HG03521 (cell line): ENCODE measurements at regions not wholly inside any gene's neighbourhood (a gene's known extent, or its start where the extent isn't known, plus 50 kb on each side); places are given as distances from the start of the nearest gene placed in this dataset.
"Not testable (repeated sequence)": the region's sequence is repeated elsewhere in the genome, so short reads cannot be mapped to it uniquely, and the experiment has no call there.

ENCODE experiments used
- ATAC-seq: cut with Tn5 transposase; IDR thresholded peaks from one replicate; pipeline ENCODE4 v1.9.1; 2021; ENCODE audit warnings: mild to moderate bottlenecking, moderate library complexity; ENCODE audit not compliant: unreplicated experiment

DNA sequence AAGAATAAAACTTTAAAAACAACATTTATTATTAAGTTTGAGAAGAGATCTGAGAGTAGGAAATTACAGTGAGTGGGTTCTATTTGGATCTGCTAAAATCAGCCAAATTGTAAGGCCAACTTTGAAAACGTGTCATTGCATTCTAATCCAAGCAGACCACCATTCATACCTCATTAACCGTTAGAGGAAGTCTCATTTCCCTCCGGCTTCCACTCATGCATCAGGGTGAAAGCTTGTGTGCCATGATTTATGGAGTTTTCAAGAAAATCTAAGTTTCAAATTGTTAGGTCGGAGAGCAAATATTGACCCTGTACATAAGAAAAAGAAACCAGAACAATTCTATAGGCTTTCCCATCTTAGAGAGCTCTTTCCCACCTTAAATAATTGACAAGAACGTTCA, 166.6 kb upstream of the NRG3 start:
- no peak for ATAC-seq

DNA sequence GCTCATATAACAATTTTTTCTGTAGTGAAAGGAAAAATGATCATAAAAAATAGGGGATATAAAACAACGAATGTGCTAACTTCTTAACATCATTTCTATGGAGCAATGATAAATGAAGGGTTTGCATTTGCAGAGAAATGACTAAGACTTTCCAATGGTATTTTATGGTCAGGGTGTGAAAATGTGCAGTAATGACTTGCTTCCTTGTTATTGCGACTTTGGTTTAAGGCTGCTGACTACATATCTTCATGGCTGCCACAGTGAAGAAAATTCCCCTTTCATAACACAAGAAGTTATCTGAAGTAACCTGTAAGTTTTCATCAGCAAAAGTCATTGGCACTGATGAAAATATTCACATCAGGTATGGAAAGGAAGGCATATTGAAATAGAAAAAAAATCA, 166.1 kb upstream of the NRG3 start:
- ATAC-seq: no peak

DNA sequence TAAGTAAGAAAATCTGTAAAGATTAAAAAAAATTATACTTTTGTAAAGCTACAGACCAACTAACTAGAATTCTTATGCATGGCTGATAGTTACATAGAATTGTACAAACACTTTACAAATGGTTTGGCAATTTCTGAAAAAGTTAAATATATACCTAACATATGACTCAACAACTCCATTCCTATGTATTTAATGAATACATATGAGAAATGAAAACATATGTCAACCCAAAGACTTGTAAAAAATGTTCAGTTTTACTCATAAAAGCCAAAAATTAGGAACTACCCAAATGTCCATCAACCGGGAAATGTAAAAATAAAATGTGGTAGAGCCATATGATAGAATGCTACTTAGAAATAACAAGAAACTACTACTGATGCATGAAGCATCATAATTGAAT, 152.6 kb upstream of the NRG3 start:
- no peak for ATAC-seq

DNA sequence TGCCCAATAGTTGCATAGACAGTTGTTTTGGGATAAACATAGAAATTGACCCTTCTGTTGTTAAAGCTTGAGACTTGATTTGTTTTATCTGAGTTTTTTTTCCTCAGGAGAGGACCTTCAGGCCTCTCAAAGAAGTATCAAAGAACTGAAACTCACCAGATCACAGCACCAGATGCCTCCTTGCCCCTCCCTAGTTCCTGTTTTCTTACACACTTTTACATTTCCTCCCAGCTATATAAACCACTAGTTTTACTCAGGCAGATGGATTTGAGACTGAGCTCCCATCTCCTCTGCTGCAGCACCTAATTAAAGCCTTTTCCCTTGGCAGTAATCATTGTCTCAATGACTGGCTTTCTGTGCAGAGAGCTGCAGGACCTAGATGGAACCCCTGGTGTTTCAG, 150.6 kb upstream of the NRG3 start:
- ATAC-seq: no peak

DNA sequence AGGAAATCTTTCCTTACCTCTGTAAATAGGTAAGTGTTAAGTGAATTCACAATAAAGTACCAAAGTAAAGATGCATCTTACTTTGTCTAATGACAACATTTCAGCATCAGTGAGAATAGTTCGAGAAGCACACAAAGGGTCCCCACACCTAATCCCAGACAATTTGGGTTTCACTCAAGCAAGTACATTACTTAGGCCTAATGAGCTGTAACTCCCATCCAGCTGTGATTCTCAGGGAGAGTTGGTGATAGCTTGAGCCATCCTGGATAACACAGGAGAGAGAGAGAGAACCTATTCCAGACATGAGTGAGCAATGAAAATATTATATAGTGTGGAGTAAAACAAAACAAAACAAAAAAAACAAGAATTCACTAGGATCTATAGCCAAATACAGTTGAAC, 149.1 kb upstream of the NRG3 start:
- ATAC-seq: no peak

DNA sequence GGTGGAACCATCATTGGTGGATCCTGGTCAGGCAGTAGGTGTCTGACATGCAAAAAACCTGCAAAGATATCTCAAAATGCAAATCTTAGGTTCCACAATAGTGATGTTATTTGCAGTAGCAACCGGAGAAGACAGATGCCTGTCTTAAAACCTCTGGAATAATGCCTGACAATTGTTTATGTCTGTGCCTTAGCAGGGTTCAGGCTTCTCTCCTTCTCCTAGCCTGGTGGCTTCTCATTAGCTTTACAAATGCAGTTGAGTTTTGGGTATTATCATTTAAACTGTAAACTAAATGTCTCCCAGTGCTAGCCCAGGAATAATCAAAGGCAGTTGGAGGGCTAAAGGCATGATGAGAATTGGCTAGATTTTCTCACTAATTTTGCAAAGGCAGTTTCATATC, 146.3 kb upstream of the NRG3 start:
- ATAC-seq: no peak

DNA sequence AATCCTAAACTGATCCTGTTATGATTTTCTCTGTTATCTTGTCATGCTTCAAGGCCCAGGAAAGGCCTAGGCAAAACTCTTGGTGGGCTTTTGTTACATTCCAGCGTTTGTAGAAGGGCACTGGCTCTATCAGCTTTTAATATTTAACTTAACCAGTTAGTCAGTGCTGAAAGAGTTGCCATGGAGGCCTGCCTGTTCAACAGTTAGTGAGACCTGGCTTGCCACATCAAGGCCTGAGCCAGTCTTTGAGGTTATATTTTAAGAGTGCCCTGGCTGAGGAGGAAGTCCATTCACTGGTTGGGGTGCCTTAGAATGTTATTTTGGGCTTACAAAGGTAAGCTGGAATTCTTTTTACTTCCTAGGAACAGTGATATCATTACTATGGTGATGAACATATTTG, 144.1 kb upstream of the NRG3 start:
- no peak for ATAC-seq

DNA sequence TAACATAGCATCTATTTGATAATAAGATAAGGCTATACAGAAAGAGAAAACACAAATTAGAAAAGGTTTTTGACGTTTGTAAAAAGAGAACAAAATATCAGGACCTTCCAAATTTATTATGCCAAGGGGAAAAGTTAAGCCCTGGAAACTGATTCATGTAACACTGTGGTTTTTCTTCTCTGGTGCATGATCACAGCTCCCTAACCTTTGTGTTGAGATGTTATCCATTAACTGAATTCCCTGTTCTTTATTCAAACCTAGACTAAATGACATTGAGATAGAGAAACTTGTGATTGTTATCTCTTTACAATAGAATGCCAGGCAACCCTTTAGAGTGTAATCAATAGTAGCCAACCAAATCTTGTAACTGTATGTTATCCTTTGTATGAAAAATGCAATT, 141.5 kb upstream of the NRG3 start:
- ATAC-seq: no peak

DNA sequence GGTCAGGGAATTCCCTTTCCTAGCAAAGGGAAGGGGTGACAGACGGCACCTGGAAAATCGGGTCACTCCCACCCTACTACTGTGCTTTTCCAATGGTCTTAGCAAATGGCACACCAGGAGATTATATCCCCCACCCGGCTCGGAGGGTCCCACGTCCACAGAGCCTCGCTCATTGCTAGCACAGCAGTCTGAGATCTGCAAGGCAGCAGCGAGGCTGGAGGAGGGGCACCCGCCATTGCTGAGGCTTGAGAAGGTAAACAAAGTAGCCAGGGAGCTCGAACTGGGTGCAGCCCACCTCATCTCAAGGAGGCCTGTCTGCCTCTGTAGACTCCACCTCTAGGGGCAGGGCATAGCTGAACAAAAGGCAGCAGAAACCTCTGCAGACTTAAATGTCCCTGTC, 139.8 kb upstream of the NRG3 start:
- not testable (repeated sequence) for ATAC-seq

DNA sequence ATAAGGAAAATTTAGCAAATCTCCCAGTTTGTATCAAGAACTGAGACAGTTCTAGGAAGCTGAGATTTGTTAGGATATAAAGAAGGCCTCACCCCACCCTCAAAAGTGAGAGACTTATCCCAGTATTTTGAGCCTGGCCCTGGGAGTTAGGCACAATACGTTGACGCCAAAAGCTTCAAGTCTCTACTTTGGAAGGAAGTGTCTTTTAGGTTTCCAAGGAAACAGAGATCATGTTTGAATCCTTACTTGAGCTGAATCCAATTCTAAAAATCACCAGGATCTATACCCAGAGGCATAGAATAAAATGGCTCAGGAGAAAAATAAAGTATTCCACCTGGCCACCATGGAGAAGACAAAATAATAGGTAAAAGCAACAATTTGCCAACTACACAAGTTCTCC, 115.9 kb upstream of the NRG3 start:
- no peak for ATAC-seq

DNA sequence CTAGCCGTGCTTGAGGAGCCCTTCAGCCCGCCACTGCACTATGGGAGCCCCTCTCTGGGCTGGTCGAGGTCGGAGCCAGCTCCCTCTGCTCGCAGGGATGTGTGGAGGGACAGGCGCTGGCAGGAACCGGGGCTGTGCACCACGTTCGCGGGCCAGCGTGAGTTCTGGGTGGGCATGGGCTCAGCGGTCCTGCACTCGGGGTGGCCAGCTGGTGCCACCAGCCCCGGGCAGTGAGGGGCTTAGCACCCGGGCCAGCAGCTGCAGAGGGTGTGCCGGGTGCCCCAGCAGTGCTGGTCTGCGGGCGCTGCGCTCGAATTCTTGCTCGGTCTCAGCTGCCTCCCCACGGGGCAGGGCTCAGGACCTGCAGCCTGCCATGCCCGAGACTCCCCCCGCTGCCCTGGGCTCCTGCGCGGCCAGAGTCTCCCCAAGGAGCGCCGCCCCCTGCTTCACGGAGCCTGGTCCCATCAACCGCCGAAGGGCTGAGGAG, 90.8 kb upstream of the NRG3 start:
- ATAC-seq: no peak

DNA sequence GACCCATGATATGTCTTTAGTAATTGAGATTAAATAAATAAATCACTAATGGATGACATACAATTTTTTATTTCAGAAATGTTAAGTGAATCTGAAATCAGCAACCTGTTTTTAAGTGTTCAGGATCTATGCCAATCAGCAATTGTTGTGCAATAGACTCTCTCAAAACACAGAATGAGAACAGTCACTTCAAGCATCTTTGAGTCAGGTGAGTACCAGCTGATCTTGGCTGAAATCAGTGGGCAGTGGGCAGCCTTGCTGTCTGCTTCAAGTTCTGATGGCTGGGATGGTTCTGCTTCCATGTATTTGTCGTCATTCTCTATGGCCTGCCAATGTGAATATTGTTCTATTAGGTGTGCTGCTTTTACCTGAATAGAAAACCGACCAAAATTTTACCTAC, 82.3 kb upstream of the NRG3 start:
- no peak for ATAC-seq

DNA sequence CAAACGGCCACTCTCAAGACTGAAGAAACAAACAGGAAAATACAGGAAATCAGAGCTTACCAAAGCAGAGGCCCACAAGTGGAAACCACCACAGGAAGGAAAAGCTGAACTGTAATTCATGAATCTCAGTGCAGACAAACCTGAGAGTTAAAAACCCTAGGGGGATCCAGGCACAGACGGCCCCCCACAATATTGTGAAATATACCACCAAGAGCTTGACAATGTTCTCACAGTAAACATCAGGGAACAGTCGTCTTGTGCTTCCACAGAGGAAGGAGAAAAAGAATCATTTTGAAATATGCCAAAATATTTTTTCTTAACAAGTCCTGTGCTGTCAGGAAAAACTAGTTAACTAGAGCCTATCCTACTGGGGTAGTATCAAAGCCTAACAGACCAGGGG, 68.2 kb upstream of the NRG3 start:
- ATAC-seq: no peak

DNA sequence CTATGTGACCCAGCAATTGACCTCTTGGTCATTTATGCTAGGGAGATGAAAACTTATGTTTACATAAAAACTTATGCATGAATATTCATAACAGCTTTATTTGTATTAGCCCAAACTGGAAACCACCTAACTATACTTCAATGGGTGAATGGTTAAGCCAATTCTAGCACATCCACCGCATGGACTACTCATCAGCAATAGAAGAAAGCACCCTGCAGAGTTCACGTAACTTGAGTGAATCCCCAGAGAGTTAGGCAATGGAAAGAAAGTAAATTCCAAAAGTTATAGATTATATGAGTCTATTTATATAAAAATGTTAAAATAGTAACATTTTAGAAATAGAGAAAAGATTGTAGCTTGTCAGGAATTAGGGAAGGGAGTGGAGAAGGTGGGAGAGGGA, 60.2 kb upstream of the NRG3 start:
- ATAC-seq: no peak

DNA sequence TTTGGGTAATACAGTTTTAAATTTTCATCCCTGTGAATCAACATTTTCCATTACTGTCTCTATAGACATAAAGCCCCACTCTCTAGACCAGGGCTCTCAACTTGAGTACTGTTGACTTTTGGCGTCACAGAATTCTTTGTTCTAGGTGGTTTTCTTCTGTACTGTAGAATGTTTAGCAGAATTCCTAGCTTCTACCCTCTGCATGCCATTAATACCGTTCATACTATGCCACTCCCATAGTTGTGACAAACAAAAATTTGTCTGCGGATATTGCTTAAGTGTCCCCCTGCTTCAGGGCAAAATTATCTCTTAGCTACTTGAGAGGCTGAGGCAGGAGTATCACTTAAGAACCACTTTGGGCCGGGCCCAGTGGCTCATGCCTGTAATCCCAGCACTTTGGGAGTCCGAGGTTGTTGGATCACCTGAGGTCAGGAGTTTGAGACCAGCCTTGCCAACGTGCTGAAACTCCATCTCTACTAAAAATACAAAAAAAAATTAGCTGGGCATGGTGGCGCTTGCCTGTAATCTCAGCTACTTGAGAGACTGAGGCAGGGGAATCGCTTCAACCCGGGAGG, 57.3 kb upstream of the NRG3 start:
- no peak for ATAC-seq

DNA sequence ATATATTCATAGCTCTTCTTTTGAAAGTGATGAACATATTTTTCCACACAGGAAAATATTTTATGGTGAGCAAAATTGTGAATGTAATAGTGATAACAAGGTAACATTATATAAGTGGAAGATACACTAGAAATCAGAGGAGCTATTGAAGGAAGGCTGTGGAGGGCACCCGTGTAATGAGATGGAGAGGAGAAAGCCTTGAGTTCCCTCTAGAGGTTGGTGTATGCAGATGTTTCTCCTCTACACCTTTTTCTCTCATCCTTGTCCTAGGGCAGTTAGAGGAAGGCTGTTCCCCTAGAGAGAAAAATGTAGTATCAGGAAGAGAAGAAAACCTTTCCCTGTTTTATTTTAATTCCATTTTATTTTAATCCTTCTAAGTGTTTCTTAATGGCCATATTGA, 54.6 kb upstream of the NRG3 start:
- ATAC-seq: no peak
